Thyroid gland (tissue), 4 donors: ENCODE measurements at regions not wholly inside any gene's neighbourhood (a gene's known extent, or its start where the extent isn't known, plus 50 kb on each side); places are given as distances from the start of the nearest gene placed in this dataset.

Experiments used
- CTCF ChIP-seq, 6 experiments: fragments of 200-600 bp in 3 of 6; fragments of 450-650 bp in 3 of 6; sonication (generic) in 3 of 6; IDR thresholded peaks; one replicate each; pipeline ENCODE4 v1.5.1; 2016 to 2019; ENCODE audit warnings: antibody characterized with exemption in 6 of 6, mild to moderate bottlenecking in 2 of 6, inconsistent platforms in 1 of 6, moderate library complexity in 1 of 6
- POLR2A ChIP-seq, 2 donors: fragments of 450-650 bp; IDR thresholded peaks; one replicate each; pipeline ENCODE4 v1.6.1; 2017; ENCODE audit warnings: antibody characterized with exemption in 2 of 2, mild to moderate bottlenecking in 2 of 2, moderate library complexity in 1 of 2

GRCh38 chr2:45167920-45168629 is 158.8 kb upstream of the SIX2 start:
- TF ChIP-seq CTCF (IDR thresholded peaks at IDR 0.05) = no peak
- no peak for TF ChIP-seq POLR2A (IDR thresholded peaks at IDR 0.05)
